NCI-H774 (cell line): ENCODE measurements at regions not wholly inside any gene's neighbourhood (a gene's known extent, or its start where the extent isn't known, plus 50 kb on each side); places are given as distances from the start of the nearest gene placed in this dataset.

Source experiments
- DNase-seq: peaks from one replicate; lab custom pipeline; 2025; lab: John Stamatoyannopoulos, UW

DNA sequence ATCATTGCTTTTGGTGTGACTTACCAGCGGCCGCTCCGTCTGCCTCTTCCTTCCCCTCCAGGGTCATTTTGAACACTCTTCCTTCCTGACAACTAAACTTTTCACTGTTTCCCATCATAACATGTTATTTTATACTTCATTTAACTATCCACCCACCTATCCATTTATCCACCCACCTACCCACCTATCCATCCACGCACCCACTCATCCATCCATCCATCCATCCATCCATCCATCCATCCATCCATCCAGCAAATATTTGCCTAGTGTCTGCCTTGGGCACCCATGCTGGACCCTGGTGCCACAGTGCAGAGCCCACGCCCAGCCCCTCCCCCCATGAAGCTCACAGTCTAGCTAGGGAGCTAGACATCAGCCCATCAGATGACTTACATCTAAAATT lies 254.9 kb downstream of the TLE3 start:
- no peak for DNase-seq

- no peak for DNase-seq
These were observed 254.3 kb downstream of the TLE3 start for GRCh38 chr15:69843276-69843899.

DNA sequence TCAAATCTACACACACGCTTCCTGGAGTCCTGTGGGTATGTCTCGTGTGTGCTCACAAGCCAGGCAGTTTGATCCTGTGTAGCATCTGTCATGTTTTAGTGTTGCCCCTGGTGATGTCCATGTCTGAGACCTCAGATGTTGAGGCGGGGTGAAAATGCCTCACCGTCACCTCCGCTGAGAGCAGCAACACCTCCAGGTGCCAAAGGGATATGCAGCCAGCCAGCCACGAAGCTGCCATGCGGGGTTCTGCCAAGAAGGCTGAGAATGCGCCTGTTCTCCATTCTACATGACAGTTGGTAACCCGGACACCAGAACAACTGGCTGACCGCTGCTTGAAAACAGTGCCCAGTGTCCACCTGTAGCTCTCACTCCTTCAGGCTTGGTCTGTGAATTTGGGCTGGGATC lies 253.8 kb downstream of the TLE3 start:
- no peak for DNase-seq

GRCh38 chr15:69845159-69845558 lies 252.6 kb downstream of the TLE3 start:
- DNase-seq, result no peak

DNA sequence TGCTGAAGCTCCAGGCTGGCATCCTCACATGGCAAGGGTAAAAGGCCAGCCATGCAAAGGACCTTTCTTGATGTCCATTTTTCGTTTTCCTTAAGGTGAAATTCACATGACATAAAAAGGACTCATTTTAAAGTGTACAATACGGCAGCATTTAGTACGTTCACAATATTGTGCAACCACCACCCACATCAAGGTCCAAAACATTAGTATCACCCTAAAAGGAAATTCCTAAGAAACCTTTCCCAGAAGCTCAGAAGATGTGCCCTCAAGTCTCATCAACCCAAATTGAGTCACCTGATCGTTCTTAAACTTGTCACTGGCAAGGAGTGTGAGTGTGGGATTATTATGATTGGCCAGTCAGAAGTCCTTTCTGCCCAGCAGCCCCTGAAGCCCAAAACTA lies 250.1 kb downstream of the TLE3 start:
- no peak for DNase-seq

GRCh38 chr15:69848096-69848495 lies 249.6 kb downstream of the TLE3 start:
- DNase-seq, result no peak

DNA sequence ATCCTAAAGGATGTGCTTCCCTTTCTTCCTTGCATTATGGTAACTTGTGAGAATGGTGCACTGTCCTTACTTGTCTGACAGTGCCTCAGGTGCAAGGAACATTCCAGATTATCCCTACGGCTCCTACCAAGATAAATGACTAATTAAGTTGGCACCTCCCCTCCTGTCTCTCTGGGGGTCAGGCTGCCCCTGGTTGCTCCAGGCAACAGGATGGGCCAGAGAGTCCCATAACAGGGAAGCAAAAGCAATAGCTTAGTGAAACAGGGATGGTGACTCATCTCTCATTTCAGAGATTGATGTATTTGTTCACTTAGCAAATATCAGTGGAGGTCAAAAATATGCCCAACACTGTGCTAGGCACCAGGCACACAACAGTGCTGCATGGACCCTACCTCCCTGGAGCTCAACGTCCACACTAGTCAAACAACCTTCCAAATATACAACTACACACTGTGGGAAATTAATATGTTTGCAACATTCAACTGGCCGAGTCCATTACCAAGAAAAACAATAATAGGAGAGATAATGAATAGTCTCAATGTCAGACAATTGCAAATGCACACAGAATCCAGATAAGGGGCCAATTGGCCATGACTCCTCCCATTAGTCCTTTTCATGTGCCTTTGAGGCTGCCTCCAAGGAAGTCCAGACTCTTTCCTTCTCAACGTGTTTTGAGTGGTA lies 249.0 kb downstream of the TLE3 start:
- no peak for DNase-seq

- no peak for DNase-seq
These were observed 248.5 kb downstream of the TLE3 start for GRCh38 chr15:69849232-69849610.

- DNase-seq, result no peak
These were observed 245.2 kb downstream of the TLE3 start for GRCh38 chr15:69852482-69852881.

DNA sequence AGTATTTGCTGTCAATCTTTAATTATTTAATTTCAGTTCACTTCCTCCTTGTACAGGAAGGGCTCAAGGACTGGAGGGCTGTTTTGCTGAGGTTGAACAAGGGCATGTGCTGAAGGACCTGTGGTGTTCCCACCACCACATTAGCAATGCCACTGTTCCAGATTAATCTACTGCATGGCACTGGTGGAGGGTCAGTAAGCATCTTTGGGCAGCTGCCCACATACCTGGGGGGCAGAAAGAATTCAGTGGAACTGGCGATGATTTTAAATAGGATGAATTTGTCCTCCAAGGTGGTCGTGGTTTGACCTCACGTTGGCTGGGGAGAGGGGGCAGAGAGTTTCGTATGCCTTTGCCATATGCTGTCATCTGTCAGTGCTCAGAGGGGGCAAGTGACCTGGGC lies 244.8 kb downstream of the TLE3 start:
- no peak for DNase-seq

DNA sequence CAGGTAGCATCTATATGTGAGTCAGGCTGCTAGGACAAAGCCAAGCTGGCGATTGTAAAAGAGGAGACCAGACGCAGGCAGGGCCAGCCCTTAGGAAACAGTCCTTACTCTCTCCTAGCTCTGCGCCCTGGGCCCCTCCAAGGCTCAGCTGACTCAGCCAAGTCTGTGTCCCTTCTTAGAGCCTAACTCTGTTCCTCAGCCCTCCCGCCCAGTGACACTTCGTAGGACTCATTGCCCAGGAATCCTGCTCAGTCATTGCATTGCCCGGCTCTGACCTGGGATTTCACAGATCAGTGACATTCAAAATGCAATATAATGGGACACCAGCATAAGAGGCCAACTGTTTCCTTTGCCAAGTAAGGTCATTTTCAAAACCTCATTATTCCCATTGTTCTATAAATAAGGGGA lies 244.2 kb downstream of the TLE3 start:
- no peak for DNase-seq

GRCh38 chr15:69854001-69854400 lies 243.7 kb downstream of the TLE3 start:
- DNase-seq, result no peak

DNA sequence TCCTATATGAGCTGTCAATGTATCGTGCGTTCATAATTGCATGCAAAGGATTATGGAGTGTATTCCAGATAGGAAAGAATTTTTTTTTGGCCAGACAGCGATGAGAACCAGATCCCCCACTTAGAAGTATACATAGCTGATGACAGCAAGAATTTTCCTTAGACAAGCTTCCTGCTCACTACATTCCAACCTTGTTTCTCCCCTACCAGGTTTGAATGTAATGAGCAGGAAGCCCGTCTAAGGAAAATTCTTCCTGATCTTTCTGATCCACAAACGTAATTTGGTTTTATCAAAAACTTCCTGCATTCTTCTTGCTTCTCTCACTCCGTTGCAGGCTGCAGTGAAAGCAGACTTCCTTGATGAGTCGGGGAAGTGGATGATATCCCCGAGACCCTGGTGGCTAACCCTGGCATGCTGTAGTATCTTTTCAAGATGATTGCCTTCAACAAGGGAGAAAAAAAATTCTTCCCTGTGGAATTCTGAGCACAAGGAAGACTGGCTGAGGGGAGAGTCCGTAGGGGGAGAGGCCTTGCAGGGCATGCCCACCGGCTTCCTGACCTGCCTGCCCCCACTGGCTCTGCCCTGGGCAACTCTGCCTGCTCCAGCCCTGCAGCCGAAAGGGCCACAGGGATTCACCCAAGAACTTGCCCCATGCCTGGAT lies 243.1 kb downstream of the TLE3 start:
- DNase-seq, result no peak

DNA sequence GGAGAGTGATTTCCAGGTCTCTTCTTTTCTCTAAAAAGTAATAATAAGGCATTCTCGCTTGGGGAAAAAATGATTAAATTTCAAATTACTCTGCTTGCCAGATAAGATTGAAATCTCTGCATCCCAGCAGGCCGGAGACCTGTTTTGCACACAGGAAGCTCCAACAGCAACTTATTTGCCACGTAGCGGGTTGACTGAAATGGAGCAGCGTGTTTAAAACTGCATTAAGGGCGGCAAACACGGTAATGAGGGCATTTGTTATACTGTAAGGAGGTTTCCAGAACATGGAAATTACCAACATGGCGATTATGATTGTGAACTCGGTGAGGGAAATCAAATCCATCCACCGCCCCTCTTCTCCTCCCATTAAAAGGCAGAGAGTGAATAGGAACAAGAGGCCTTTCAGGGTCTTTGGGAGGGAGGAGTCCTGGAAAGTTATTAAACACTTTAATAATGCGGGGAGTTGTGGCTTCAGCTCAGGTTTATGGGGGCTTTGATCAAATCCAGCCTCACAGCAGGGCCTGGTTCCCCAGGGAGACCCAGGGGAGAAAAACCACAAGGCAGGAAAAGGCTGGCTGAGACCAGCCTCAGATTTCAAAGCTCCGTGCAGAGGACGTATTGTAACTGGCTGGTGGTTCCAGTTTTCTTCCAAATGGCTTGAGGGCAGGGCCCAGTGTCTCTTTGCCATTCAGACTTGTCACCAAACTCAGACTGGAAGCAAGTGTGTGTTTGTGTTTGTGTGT lies 242.3 kb downstream of the TLE3 start:
- DNase-seq, result no peak

DNA sequence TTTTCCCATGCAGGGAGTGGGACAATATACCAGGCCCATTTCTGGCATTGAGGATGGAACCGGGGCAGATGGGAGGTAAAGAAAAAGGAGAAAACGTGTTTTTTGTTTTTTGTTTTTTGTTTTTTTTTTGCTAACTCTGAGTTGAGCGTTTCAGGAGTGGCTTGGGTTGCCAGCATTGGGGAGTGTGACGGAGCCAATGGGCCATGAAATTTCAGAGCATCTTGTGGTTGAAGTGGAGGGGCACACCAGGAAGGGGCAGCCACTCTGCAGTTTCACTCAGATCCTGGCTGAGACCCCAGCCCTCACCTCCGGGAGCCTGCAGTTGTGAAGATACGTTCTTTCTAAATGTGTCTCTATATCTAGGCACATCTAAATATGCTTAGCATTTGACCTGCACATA lies 240.5 kb downstream of the TLE3 start:
- DNase-seq, result no peak

GRCh38 chr15:69857686-69858391 lies 239.9 kb downstream of the TLE3 start:
- DNase-seq, result no peak

GRCh38 chr15:69858456-69858855 lies 239.3 kb downstream of the TLE3 start:
- DNase-seq, result no peak

GRCh38 chr15:69859866-69860265 lies 237.9 kb downstream of the TLE3 start:
- DNase-seq, result no peak

GRCh38 chr15:69860321-69860720 lies 237.4 kb downstream of the TLE3 start:
- DNase-seq, result no peak

DNA sequence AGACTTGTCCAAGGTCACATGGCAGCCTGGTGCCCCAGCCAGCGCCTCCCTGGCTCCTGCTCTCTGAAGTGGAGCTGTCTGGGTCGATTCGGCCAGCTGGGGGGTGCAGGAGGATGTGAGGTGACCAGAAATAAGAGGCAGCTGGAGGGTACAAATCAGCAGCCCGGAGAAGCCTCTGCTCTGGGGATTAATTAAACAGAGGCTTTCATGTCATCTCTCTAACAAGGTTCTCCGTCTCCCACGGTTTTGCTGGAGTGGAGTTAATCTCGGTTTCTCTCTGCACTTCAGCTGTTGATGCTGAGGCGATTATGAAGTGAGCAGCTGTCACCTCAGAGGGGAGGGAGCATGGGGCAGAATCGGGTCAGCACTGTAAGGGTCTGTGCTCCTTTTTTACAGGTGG lies 236.8 kb downstream of the TLE3 start:
- DNase-seq, result no peak

DNA sequence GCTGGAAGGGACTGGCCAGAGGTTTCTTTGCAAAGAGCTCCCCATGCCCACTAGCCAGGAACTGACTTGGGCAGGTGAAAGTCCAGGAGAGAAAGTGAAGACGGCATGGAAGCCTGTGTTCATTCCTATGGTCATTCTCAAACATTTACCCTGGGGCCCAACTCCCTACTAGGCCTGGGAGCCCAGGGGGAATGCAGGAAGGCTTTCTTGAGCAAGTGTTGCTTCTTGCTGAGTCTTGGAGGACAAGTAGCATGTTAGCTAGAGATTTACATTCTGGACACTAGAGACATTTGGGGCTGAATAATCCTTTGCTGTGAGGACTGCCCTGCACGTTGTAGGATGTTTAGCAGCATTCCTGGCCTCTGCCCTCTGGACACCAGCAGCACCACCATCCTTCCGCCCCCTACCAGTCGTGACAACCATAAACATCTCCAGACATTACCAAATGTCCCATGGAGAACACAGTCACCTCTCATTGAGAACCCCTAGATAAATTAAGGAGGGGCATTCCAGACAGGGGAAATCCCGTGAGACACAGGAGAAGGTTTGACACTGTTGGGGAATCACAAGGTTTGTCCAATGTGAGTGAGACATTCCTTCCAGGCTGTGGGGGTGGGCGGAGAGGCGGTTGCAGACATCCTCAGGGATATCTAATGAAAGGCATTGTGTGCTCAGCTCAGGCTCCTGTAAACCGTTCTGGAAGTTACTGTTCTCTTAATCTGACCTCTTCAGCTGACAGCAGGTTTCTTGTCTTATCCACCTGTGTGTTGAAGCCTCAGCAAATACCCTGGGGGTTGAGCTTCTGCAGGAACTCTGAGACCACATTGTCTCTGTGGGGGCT lies 236.2 kb downstream of the TLE3 start:
- DNase-seq, result no peak
